PFSK-1 (cell line): ENCODE measurements at regions not wholly inside any gene's neighbourhood (a gene's known extent, or its start where the extent isn't known, plus 50 kb on each side); places are given as distances from the start of the nearest gene placed in this dataset.

Source experiments
- POLR2AphosphoS5 ChIP-seq: IDR thresholded peaks from 2 replicates; pipeline ENCODE4 v1.6.1; 2012; ENCODE audit warnings: low read depth, mild to moderate bottlenecking, control low read depth, low read length, moderate library complexity
- TAF1 ChIP-seq: IDR thresholded peaks from 2 replicates; pipeline ENCODE4 v1.6.1; 2012; ENCODE audit warnings: low read length, control low read depth, borderline replicate concordance; ENCODE audit not compliant: insufficient read depth
- TF ChIP-seq, protein P1 (sequence below), 2 experiments: IDR thresholded peaks; 2 replicates each; pipeline versions ENCODE4 v1.6.1 to v1.8.0; 2011 to 2012; ENCODE audit warnings: low read depth in 2 of 2, low read length in 2 of 2, control low read depth in 1 of 2, inconsistent platforms in 1 of 2, mild to moderate bottlenecking in 1 of 2, moderate library complexity in 1 of 2; ENCODE audit not compliant: insufficient read depth in 1 of 2

DNA sequence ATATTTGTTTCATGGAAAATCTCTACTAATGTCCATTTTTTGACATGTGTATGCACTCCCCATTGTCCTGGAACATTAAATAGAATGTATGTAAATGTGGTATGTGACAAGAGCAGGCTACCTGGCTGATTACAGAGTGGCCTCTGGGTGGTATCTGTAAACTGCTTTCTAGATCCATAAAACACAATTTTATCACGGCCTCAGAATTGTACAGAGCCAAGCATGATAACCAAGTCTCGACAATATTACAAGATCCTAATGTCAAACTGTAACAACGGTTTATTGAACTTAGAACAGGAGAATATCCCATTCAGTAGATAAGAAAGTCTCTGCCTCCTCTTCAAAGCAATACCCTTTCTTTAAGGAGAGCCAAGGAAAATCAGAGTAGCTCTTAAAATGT, 212.4 kb downstream of the PCDH7 start:
- no peak for TF ChIP-seq TAF1
- TF ChIP-seq POLR2AphosphoS5, result no peak
- TF ChIP-seq, protein P1, sequence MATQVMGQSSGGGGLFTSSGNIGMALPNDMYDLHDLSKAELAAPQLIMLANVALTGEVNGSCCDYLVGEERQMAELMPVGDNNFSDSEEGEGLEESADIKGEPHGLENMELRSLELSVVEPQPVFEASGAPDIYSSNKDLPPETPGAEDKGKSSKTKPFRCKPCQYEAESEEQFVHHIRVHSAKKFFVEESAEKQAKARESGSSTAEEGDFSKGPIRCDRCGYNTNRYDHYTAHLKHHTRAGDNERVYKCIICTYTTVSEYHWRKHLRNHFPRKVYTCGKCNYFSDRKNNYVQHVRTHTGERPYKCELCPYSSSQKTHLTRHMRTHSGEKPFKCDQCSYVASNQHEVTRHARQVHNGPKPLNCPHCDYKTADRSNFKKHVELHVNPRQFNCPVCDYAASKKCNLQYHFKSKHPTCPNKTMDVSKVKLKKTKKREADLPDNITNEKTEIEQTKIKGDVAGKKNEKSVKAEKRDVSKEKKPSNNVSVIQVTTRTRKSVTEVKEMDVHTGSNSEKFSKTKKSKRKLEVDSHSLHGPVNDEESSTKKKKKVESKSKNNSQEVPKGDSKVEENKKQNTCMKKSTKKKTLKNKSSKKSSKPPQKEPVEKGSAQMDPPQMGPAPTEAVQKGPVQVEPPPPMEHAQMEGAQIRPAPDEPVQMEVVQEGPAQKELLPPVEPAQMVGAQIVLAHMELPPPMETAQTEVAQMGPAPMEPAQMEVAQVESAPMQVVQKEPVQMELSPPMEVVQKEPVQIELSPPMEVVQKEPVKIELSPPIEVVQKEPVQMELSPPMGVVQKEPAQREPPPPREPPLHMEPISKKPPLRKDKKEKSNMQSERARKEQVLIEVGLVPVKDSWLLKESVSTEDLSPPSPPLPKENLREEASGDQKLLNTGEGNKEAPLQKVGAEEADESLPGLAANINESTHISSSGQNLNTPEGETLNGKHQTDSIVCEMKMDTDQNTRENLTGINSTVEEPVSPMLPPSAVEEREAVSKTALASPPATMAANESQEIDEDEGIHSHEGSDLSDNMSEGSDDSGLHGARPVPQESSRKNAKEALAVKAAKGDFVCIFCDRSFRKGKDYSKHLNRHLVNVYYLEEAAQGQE (IDR thresholded peaks at IDR 0.05; ENCODE audit: insufficient read depth in 1 of 2, low read depth in 2 of 2, low read length in 2 of 2), result no peak
